HEK293T (cell line): ENCODE measurements at regions not wholly inside any gene's neighbourhood (a gene's known extent, or its start where the extent isn't known, plus 50 kb on each side); places are given as distances from the start of the nearest gene placed in this dataset.

Experiments
- CTCF ChIA-PET: fragments of 350-600 bp; formaldehyde crosslinking; extraction: SDS; loops from one replicate; lab custom pipeline; 2021; ENCODE audit warnings: antibody characterized with exemption, inconsistent platforms; lab: Yijun Ruan, JAX
- POLR2A ChIA-PET: fragments of 350-600 bp; formaldehyde crosslinking; extraction: SDS; loops from one replicate; lab custom pipeline; 2020; ENCODE audit warnings: antibody characterized with exemption, inconsistent platforms; lab: Yijun Ruan, JAX
- DNase-seq: peaks from one replicate; pipeline ENCODE4 v3.0.0; 2012; ENCODE audit warnings: mixed read lengths; ENCODE audit errors: extremely low spot score
- ARNT ChIP-seq: fragments of 450-650 bp; IDR thresholded peaks from 2 replicates; pipeline ENCODE4 v1.6.1; 2017; ENCODE audit warnings: mild to moderate bottlenecking
- BHLHE40 ChIP-seq: fragments of 450-650 bp; IDR thresholded peaks from 2 replicates; pipeline ENCODE4 v1.6.1; 2016; ENCODE audit warnings: mild to moderate bottlenecking, moderate library complexity, borderline replicate concordance
- CTBP1 ChIP-seq: fragments of 450-650 bp; IDR thresholded peaks from 2 replicates; pipeline ENCODE4 v1.6.1; 2016; ENCODE audit warnings: borderline replicate concordance
- ELF4 ChIP-seq: fragments of 450-650 bp; IDR thresholded peaks from 2 replicates; pipeline ENCODE4 v1.6.1; 2017; ENCODE audit warnings: antibody characterized with exemption
- FOXA1 ChIP-seq: fragments of 450-650 bp; IDR thresholded peaks from 2 replicates; pipeline ENCODE4 v1.6.1; 2016; ENCODE audit warnings: mild to moderate bottlenecking
- FOXK2 ChIP-seq: fragments of 450-650 bp; IDR thresholded peaks from 2 replicates; pipeline ENCODE4 v1.6.1; 2016; ENCODE audit warnings: mild to moderate bottlenecking
- FOXM1 ChIP-seq: fragments of 450-650 bp; IDR thresholded peaks from 2 replicates; pipeline ENCODE4 v1.6.1; 2017; ENCODE audit warnings: mild to moderate bottlenecking, borderline replicate concordance
- HDGF ChIP-seq: fragments of 450-650 bp; IDR thresholded peaks from 2 replicates; pipeline ENCODE4 v1.6.1; 2017; ENCODE audit warnings: antibody characterized with exemption, borderline replicate concordance
- L3MBTL2 ChIP-seq: fragments of 450-650 bp; conservative IDR thresholded peaks from 2 replicates; pipeline ENCODE4 v1.6.1; 2016; ENCODE audit warnings: mild to moderate bottlenecking
- LEF1 ChIP-seq: fragments of 450-650 bp; IDR thresholded peaks from 2 replicates; pipeline ENCODE4 v1.6.1; 2017; ENCODE audit warnings: mild to moderate bottlenecking, borderline replicate concordance
- NFRKB ChIP-seq: fragments of 450-650 bp; IDR thresholded peaks from 2 replicates; pipeline ENCODE4 v1.6.1; 2016; ENCODE audit warnings: mild to moderate bottlenecking, moderate library complexity
- SP1 ChIP-seq: fragments of 450-650 bp; IDR thresholded peaks from 2 replicates; pipeline ENCODE4 v1.6.1; 2017
- SUZ12 ChIP-seq: fragments of 450-650 bp; IDR thresholded peaks from 2 replicates; pipeline ENCODE4 v1.6.1; 2016; ENCODE audit warnings: mild to moderate bottlenecking
- TARDBP ChIP-seq: fragments of 450-650 bp; IDR thresholded peaks from 2 replicates; pipeline ENCODE4 v1.6.1; 2016
- ZNF384 ChIP-seq: fragments of 450-650 bp; IDR thresholded peaks from 2 replicates; pipeline ENCODE4 v1.6.1; 2016
- TF ChIP-seq, protein P1 (sequence below): fragments of 450-650 bp; IDR thresholded peaks from 2 replicates; pipeline ENCODE4 v1.6.1; 2016

DNA sequence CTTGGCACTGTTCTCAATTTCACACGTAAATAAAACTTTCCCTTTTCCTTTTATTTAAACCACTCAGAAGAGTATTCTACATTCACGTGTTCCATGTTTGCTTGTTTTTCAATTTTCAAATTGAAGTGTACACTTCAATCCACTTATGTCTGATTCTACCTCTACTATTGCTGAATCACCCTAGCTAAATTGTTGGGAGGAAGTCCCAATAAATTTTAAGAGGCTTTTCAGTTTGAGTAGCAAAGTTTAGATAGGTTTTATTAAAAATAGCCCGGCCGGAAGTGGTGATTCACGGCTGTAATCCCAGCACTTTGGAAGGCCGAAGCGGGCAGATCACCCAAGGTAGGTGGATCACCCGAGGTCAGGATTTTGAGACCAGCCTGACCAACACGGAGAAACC, 1414.7 kb upstream of the CELF2 start:
- ChIA-PET CTCF (no interaction called here), POLR2A (no interaction called here)
- no peak for DNase-seq
- TF ChIP-seq, protein P1, sequence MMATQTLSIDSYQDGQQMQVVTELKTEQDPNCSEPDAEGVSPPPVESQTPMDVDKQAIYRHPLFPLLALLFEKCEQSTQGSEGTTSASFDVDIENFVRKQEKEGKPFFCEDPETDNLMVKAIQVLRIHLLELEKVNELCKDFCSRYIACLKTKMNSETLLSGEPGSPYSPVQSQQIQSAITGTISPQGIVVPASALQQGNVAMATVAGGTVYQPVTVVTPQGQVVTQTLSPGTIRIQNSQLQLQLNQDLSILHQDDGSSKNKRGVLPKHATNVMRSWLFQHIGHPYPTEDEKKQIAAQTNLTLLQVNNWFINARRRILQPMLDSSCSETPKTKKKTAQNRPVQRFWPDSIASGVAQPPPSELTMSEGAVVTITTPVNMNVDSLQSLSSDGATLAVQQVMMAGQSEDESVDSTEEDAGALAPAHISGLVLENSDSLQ = no peak
- TF ChIP-seq L3MBTL2 (no peak), NFRKB (no peak), ZNF384 (no peak), FOXK2 (no peak), TARDBP (no peak), SP1 (no peak), SUZ12 (no peak), FOXA1 (no peak), CTBP1 (no peak), FOXM1 (no peak), BHLHE40 (no peak), ELF4 (no peak), ARNT (no peak), LEF1 (no peak), HDGF (no peak)

GRCh38 chr10:9603972-9604371, 1413.7 kb upstream of the CELF2 start:
- TF ChIP-seq ARNT (no peak), CTBP1 (no peak), L3MBTL2 (no peak), FOXM1 (no peak), BHLHE40 (no peak), FOXA1 (no peak), TARDBP (no peak), LEF1 (no peak), SUZ12 (no peak), ZNF384 (no peak), NFRKB (no peak), ELF4 (no peak), HDGF (no peak), SP1 (no peak), FOXK2 (no peak)
- TF ChIP-seq, protein P1 = no peak
- ChIA-PET CTCF (no interaction called here), POLR2A (no interaction called here)

GRCh38 chr10:9605231-9605630, 1412.4 kb upstream of the CELF2 start:
- POLR2A ChIA-PET = no interaction called here
- DNase-seq = no peak

More at GRCh38 chr10:9603972-9604371, 1413.7 kb upstream of the CELF2 start:
- no peak for DNase-seq

DNA sequence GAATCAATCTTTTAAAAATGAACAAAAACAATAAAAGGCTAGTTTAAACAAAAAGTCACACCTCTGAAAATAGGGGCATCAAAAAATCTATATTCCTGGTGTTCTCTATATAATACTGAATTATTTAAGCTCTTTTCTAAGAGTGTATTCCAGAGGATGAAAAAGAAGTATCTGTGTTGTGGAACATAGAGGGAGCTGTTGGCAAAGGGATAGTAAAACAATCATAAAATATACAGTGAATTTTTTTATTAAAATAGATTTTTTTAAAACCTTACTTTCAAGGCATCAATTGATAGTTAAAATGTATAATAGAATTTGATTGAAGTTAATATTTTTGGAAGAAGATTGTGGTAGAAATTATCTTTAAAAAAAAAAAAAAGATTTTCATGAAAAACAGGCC, 1409.1 kb upstream of the CELF2 start:
- TF ChIP-seq FOXM1 (no peak), ELF4 (no peak), FOXK2 (no peak), SUZ12 (no peak), CTBP1 (no peak), L3MBTL2 (no peak), TARDBP (no peak), HDGF (no peak), NFRKB (no peak)
- TF ChIP-seq, protein P1 = no peak
- DNase-seq = no peak
- POLR2A ChIA-PET = no interaction called here
- CTCF ChIA-PET = interaction anchor here (0.9 kb wide), 1 partner anchor 266 kb away, joined by 4 read pairs; no protein-coding TSS in a partner anchor

More at GRCh38 chr10:9605231-9605630, 1412.4 kb upstream of the CELF2 start:
- TF ChIP-seq SUZ12 (no peak), HDGF (no peak), BHLHE40 (no peak), FOXA1 (no peak), ZNF384 (no peak), FOXK2 (no peak), ELF4 (no peak), FOXM1 (no peak), NFRKB (no peak), CTBP1 (no peak), LEF1 (no peak), SP1 (no peak), ARNT (no peak), TARDBP (no peak), L3MBTL2 (no peak)
- TF ChIP-seq, protein P1 = no peak
- CTCF ChIA-PET = no interaction called here

DNA sequence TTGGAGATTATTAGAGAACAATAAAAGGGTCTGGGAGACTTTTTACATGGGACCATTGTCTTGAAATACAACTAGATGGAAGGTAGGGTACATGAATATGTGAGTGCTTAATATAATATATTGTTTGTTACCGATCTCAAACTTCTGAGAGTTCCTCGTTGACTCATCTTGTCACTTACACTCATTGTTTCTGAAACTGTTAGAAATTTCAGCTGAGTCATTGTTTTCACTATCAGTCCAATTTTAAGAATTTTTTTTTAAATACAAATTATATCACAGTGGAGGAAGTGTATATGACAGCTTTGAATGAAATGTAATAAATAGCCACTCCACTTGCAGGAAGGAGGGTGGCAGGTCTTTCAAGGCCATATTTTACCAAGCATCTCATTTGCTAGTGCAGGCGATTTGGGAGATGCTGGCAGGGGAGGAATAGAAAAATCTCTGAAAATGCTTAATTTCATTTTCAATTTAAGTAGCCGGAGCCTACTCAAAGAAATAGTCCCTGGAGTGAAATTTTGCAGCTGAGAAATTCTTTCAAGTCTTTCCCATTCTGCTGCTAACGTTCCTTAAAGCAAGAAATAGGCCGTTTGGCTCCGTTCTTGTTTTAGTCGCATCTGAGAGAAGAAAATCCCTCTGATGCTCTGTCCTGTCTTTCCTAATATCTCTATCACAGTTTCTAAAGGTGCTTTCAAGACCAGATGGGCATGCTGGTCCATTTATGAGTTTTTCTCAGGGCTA, 1404.2 kb upstream of the CELF2 start:
- POLR2A ChIA-PET = no interaction called here
- TF ChIP-seq ELF4 (no peak), NFRKB (no peak), CTBP1 (no peak), L3MBTL2 (no peak), HDGF (no peak), LEF1 (no peak)
- no peak for DNase-seq
- CTCF ChIA-PET = no interaction called here
